ENCODE measurements at regions not wholly inside any gene's neighbourhood (a gene's known extent, or its start where the extent isn't known, plus 50 kb on each side); places are given as distances from the start of the nearest gene placed in this dataset.
"Not testable (repeated sequence)": the region's sequence is repeated elsewhere in the genome, so short reads cannot be mapped to it uniquely, and the experiment has no call there.

- no peak for TF ChIP-seq EZH2phosphoT487 (IDR thresholded peaks at IDR 0.05; ENCODE audit: borderline replicate concordance)
- TF ChIP-seq CTCF (conservative IDR thresholded peaks at IDR 0.05; ENCODE audit: low read length): no peak
- H3K36me3 ChIP-seq (ENCODE audit: insufficient read depth, low read length): no peaks in the 10 kb centered on the region
- no peak overlapping the region for H3K4me2 ChIP-seq (ENCODE audit: low read depth, low read length, poor library complexity, severe bottlenecking)
- H3K4me3 ChIP-seq (ENCODE audit: low read length, poor library complexity, severe bottlenecking): no peak overlapping the region
- H3K27me3 ChIP-seq (ENCODE audit: insufficient read depth, low read length, poor library complexity, severe bottlenecking): no peaks in the 10 kb centered on the region
- H3K9ac ChIP-seq (ENCODE audit: low read depth, low read length, poor library complexity, severe bottlenecking): no peak overlapping the region
- no peaks in the 10 kb centered on the region for H3K9me2 ChIP-seq (replicated peaks; ENCODE audit: low read depth, low read length)
- no peaks in the 10 kb centered on the region for H4K20me1 ChIP-seq (ENCODE audit: insufficient read depth, low read length, poor library complexity, severe bottlenecking)
- H3K9me3 ChIP-seq (ENCODE audit: insufficient read depth, low read depth, low read length): 0 out of 2 replicates have a peak, but pooled peaks cover 2% of the 10 kb centered on the region
- no peak overlapping the region for H2AFZ ChIP-seq (ENCODE audit: low read length)
- H3K4me1 ChIP-seq (ENCODE audit: insufficient read depth, low read length, poor library complexity, severe bottlenecking): no peaks in the 10 kb centered on the region
- H3K79me2 ChIP-seq (ENCODE audit: insufficient read depth, low read length): no peaks in the 10 kb centered on the region
- no peaks in the 10 kb centered on the region for H3F3A ChIP-seq (ENCODE audit: low read depth)
Measured at GRCh38 chr9:102178811-102179210, 440.4 kb upstream of the GRIN3A start.

- H3K36me3 ChIP-seq (ENCODE audit: insufficient read depth, low read length); H3K9me3 ChIP-seq (ENCODE audit: insufficient read depth, low read depth, low read length); H3K4me3 ChIP-seq (ENCODE audit: low read length, poor library complexity, severe bottlenecking); H3K4me2 ChIP-seq (ENCODE audit: low read depth, low read length, poor library complexity, severe bottlenecking); H3K9me2 ChIP-seq (replicated peaks; ENCODE audit: low read depth, low read length); H2AFZ ChIP-seq (ENCODE audit: low read length); H3K4me1 ChIP-seq (ENCODE audit: insufficient read depth, low read length, poor library complexity, severe bottlenecking); H3K27me3 ChIP-seq (ENCODE audit: insufficient read depth, low read length, poor library complexity, severe bottlenecking); H3K9ac ChIP-seq (ENCODE audit: low read depth, low read length, poor library complexity, severe bottlenecking); H4K20me1 ChIP-seq (ENCODE audit: insufficient read depth, low read length, poor library complexity, severe bottlenecking); H3K79me2 ChIP-seq (ENCODE audit: insufficient read depth, low read length); H3F3A ChIP-seq (ENCODE audit: low read depth): not testable (repeated sequence)
Measured at GRCh38 chr9:102174202-102174601, 435.8 kb upstream of the GRIN3A start.

- no peaks in the 10 kb centered on the region for H3K27me3 ChIP-seq (ENCODE audit: insufficient read depth, low read length, poor library complexity, severe bottlenecking)
- H3K9ac ChIP-seq (ENCODE audit: low read depth, low read length, poor library complexity, severe bottlenecking): no peak overlapping the region
- H3K9me2 ChIP-seq (replicated peaks; ENCODE audit: low read depth, low read length): no peaks in the 10 kb centered on the region
- no peaks in the 10 kb centered on the region for H3K4me1 ChIP-seq (ENCODE audit: insufficient read depth, low read length, poor library complexity, severe bottlenecking)
- no peak for TF ChIP-seq EZH2phosphoT487 (IDR thresholded peaks at IDR 0.05; ENCODE audit: borderline replicate concordance)
- no peak for TF ChIP-seq CTCF (conservative IDR thresholded peaks at IDR 0.05; ENCODE audit: low read length)
- no peaks in the 10 kb centered on the region for H3K79me2 ChIP-seq (ENCODE audit: insufficient read depth, low read length)
- no peaks in the 10 kb centered on the region for H3K9me3 ChIP-seq (ENCODE audit: insufficient read depth, low read depth, low read length)
- no peak overlapping the region for H3K4me2 ChIP-seq (ENCODE audit: low read depth, low read length, poor library complexity, severe bottlenecking)
- H3K36me3 ChIP-seq (ENCODE audit: insufficient read depth, low read length): no peaks in the 10 kb centered on the region
- no peaks in the 10 kb centered on the region for H4K20me1 ChIP-seq (ENCODE audit: insufficient read depth, low read length, poor library complexity, severe bottlenecking)
- no peaks in the 10 kb centered on the region for H3F3A ChIP-seq (ENCODE audit: low read depth)
- H2AFZ ChIP-seq (ENCODE audit: low read length): no peak overlapping the region
- H3K4me3 ChIP-seq (ENCODE audit: low read length, poor library complexity, severe bottlenecking): no peak overlapping the region
Measured at GRCh38 chr9:102164247-102164646, 425.8 kb upstream of the GRIN3A start.

- H3K9me2 ChIP-seq (replicated peaks; ENCODE audit: low read depth, low read length); H2AFZ ChIP-seq (ENCODE audit: low read length); H3K4me2 ChIP-seq (ENCODE audit: low read depth, low read length, poor library complexity, severe bottlenecking); H3K36me3 ChIP-seq (ENCODE audit: insufficient read depth, low read length); H3K27me3 ChIP-seq (ENCODE audit: insufficient read depth, low read length, poor library complexity, severe bottlenecking); H3K79me2 ChIP-seq (ENCODE audit: insufficient read depth, low read length); H3K4me1 ChIP-seq (ENCODE audit: insufficient read depth, low read length, poor library complexity, severe bottlenecking); H3K9me3 ChIP-seq (ENCODE audit: insufficient read depth, low read depth, low read length); H3K9ac ChIP-seq (ENCODE audit: low read depth, low read length, poor library complexity, severe bottlenecking); H3K4me3 ChIP-seq (ENCODE audit: low read length, poor library complexity, severe bottlenecking); H3F3A ChIP-seq (ENCODE audit: low read depth); H4K20me1 ChIP-seq (ENCODE audit: insufficient read depth, low read length, poor library complexity, severe bottlenecking): not testable (repeated sequence)
Measured at GRCh38 chr9:102153081-102153480, 414.6 kb upstream of the GRIN3A start.
